Thyroid gland (tissue), 4 donors: ENCODE measurements at regions not wholly inside any gene's neighbourhood (a gene's known extent, or its start where the extent isn't known, plus 50 kb on each side); places are given as distances from the start of the nearest gene placed in this dataset.

Experiments used
- DNase-seq, 2 donors: peaks; one replicate each; pipeline ENCODE4 v3.0.0-alpha.2; 2019
- H3K27ac ChIP-seq, 3 donors: fragments of 200-600 bp; sonication (generic); 1 replicate in 2 of 3; 2 replicates in 1 of 3; pipeline ENCODE4 v1.5.1; 2016 to 2019; ENCODE audit warnings: mild to moderate bottlenecking in 1 of 3, moderate library complexity in 1 of 3
- H3K27me3 ChIP-seq: fragments of 200-600 bp; sonication (generic); one replicate; pipeline ENCODE4 v1.5.1; 2019
- H3K36me3 ChIP-seq, 2 donors: fragments of 200-600 bp; sonication (generic); one replicate each; pipeline ENCODE4 v1.5.1; 2016 to 2019
- H3K4me1 ChIP-seq, 2 donors: fragments of 200-600 bp; sonication (generic); one replicate each; pipeline ENCODE4 v1.5.1; 2017 to 2019
- H3K4me3 ChIP-seq, 3 donors: fragments of 200-600 bp; sonication (generic); replicated peaks in 1 of 3; 1 replicate in 2 of 3; 2 replicates in 1 of 3; pipeline ENCODE4 v1.5.1; 2016; ENCODE audit warnings: mild to moderate bottlenecking in 1 of 3
- H3K9me3 ChIP-seq: fragments of 200-600 bp; sonication (generic); one replicate; pipeline ENCODE4 v1.5.1; 2017
- CTCF ChIP-seq, 6 experiments: fragments of 200-600 bp in 3 of 6; fragments of 450-650 bp in 3 of 6; sonication (generic) in 3 of 6; IDR thresholded peaks; one replicate each; pipeline ENCODE4 v1.5.1; 2016 to 2019; ENCODE audit warnings: antibody characterized with exemption in 6 of 6, mild to moderate bottlenecking in 2 of 6, inconsistent platforms in 1 of 6, moderate library complexity in 1 of 6
- POLR2A ChIP-seq, 2 donors: fragments of 450-650 bp; IDR thresholded peaks; one replicate each; pipeline ENCODE4 v1.6.1; 2017; ENCODE audit warnings: antibody characterized with exemption in 2 of 2, mild to moderate bottlenecking in 2 of 2, moderate library complexity in 1 of 2
- WGBS, 2 donors: methylation state at CpG; one replicate each; pipeline ENCODE4 v1.1.5; 2017; 5-methylcytosine and 5-hydroxymethylcytosine counted together
- intact Hi-C: fragments of 100-400 bp; cut with DNase I; formaldehyde crosslinking; loops from one replicate; pipeline ENCODE4 v1.15.1; 2023

GRCh38 chr4:14452764-14453163 is 549.5 kb upstream of the CPEB2 start:
- Histone ChIP-seq H3K36me3 (no peaks in the 10 kb centered on the region), H3K4me3 (no peak overlapping the region), H3K27ac (no peak overlapping the region), H3K27me3 (no peaks in the 10 kb centered on the region), H3K4me1 (no peaks in the 10 kb centered on the region), H3K9me3 (no peaks in the 10 kb centered on the region)
- WGBS, 2 donors: 66 to 76% methylated on average over 6 of the region's 6 CpGs
- intact Hi-C loops: no loop called here
- no peak for DNase-seq
- TF ChIP-seq POLR2A (IDR thresholded peaks at IDR 0.05): no peak
- no peak for TF ChIP-seq CTCF (IDR thresholded peaks at IDR 0.05)

- 88 to 90% methylated on average over 2 of the region's 2 CpGs for WGBS, 2 donors
- no peak for DNase-seq
These were observed 543.8 kb upstream of the CPEB2 start for GRCh38 chr4:14458463-14458862.

GRCh38 chr4:14465057-14465456 is 537.2 kb upstream of the CPEB2 start:
- intact Hi-C loops: no loop called here
- no peaks in the 10 kb centered on the region for H3K9me3 ChIP-seq
- no peaks in the 10 kb centered on the region for H3K27me3 ChIP-seq
- 93 to 100% methylated on average over 1 of the region's 1 CpG for WGBS, 2 donors
- H3K27ac ChIP-seq: no peak overlapping the region
- no peak for TF ChIP-seq POLR2A (IDR thresholded peaks at IDR 0.05)
- TF ChIP-seq CTCF (IDR thresholded peaks at IDR 0.05): no peak
- no peaks in the 10 kb centered on the region for H3K36me3 ChIP-seq
- no peaks in the 10 kb centered on the region for H3K4me1 ChIP-seq
- H3K4me3 ChIP-seq: no peak overlapping the region
- no peak for DNase-seq

More at GRCh38 chr4:14458463-14458862, 543.8 kb upstream of the CPEB2 start:
- intact Hi-C loops: no loop called here
- TF ChIP-seq POLR2A (IDR thresholded peaks at IDR 0.05): no peak
- TF ChIP-seq CTCF (IDR thresholded peaks at IDR 0.05): no peak
- H3K4me1 ChIP-seq: no peaks in the 10 kb centered on the region
- no peaks in the 10 kb centered on the region for H3K9me3 ChIP-seq
- no peak overlapping the region for H3K27ac ChIP-seq
- H3K4me3 ChIP-seq: no peak overlapping the region
- no peaks in the 10 kb centered on the region for H3K36me3 ChIP-seq
- H3K27me3 ChIP-seq: no peaks in the 10 kb centered on the region

- no peak overlapping the region for H3K27ac ChIP-seq
- intact Hi-C loops: no loop called here
- H3K4me1 ChIP-seq: no peaks in the 10 kb centered on the region
- no peaks in the 10 kb centered on the region for H3K9me3 ChIP-seq
- no peaks in the 10 kb centered on the region for H3K36me3 ChIP-seq
- H3K4me3 ChIP-seq: no peak overlapping the region
- 82 to 90% methylated on average over 5 of the region's 5 CpGs for WGBS, 2 donors
- no peaks in the 10 kb centered on the region for H3K27me3 ChIP-seq
- DNase-seq: no peak
- TF ChIP-seq POLR2A (IDR thresholded peaks at IDR 0.05) (no peak), CTCF (IDR thresholded peaks at IDR 0.05) (no peak)
These were observed 536.8 kb upstream of the CPEB2 start for GRCh38 chr4:14465507-14465906.

- no peaks in the 10 kb centered on the region for H3K9me3 ChIP-seq
- 87 to 93% methylated on average over 5 of the region's 5 CpGs for WGBS, 2 donors
- H3K36me3 ChIP-seq: no peaks in the 10 kb centered on the region
- H3K4me1 ChIP-seq: no peaks in the 10 kb centered on the region
- intact Hi-C loops: no loop called here
- no peak overlapping the region for H3K27ac ChIP-seq
- no peak for DNase-seq
- no peak overlapping the region for H3K4me3 ChIP-seq
- H3K27me3 ChIP-seq: no peaks in the 10 kb centered on the region
- no peak for TF ChIP-seq POLR2A (IDR thresholded peaks at IDR 0.05)
- no peak for TF ChIP-seq CTCF (IDR thresholded peaks at IDR 0.05)
These were observed 523.8 kb upstream of the CPEB2 start for GRCh38 chr4:14478504-14478903.
